Keratinocyte (primary cell): ENCODE measurements at regions not wholly inside any gene's neighbourhood (a gene's known extent, or its start where the extent isn't known, plus 50 kb on each side); places are given as distances from the start of the nearest gene placed in this dataset.

Experiments
- EZH2 ChIP-seq: IDR thresholded peaks from one replicate; pipeline ENCODE4 v1.6.1; 2012; ENCODE audit warnings: inconsistent platforms, mild to moderate bottlenecking, low read length, moderate library complexity
- TF ChIP-seq, protein P1 (sequence below), 3 experiments: IDR thresholded peaks in 1 of 3; conservative IDR thresholded peaks in 1 of 3; optimal IDR thresholded peaks in 1 of 3; 2 replicates in 2 of 3; 3 replicates in 1 of 3; pipeline versions ENCODE3 to v1.5.1; 2011; ENCODE audit warnings: low read length in 3 of 3, mild to moderate bottlenecking in 3 of 3, moderate library complexity in 2 of 3, control low read depth in 1 of 3, inconsistent platforms in 1 of 3; ENCODE audit not compliant: insufficient read depth in 2 of 3; ENCODE audit errors: extremely low read depth in 1 of 3

GRCh38 chr21:20779321-20779720, 218.9 kb upstream of the NCAM2 start:
- TF ChIP-seq, protein P1, sequence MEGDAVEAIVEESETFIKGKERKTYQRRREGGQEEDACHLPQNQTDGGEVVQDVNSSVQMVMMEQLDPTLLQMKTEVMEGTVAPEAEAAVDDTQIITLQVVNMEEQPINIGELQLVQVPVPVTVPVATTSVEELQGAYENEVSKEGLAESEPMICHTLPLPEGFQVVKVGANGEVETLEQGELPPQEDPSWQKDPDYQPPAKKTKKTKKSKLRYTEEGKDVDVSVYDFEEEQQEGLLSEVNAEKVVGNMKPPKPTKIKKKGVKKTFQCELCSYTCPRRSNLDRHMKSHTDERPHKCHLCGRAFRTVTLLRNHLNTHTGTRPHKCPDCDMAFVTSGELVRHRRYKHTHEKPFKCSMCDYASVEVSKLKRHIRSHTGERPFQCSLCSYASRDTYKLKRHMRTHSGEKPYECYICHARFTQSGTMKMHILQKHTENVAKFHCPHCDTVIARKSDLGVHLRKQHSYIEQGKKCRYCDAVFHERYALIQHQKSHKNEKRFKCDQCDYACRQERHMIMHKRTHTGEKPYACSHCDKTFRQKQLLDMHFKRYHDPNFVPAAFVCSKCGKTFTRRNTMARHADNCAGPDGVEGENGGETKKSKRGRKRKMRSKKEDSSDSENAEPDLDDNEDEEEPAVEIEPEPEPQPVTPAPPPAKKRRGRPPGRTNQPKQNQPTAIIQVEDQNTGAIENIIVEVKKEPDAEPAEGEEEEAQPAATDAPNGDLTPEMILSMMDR (optimal IDR thresholded peaks at IDR 0.05 in 1 of 3, IDR thresholded peaks at IDR 0.05 in 1 of 3, conservative IDR thresholded peaks at IDR 0.05 in 1 of 3; ENCODE audit: extremely low read depth in 1 of 3, insufficient read depth in 2 of 3, low read length in 3 of 3) = no peak
- TF ChIP-seq EZH2 = no peak
